ENCODE measurements at regions not wholly inside any gene's neighbourhood (a gene's known extent, or its start where the extent isn't known, plus 50 kb on each side); places are given as distances from the start of the nearest gene placed in this dataset.
"Not testable (repeated sequence)": the region's sequence is repeated elsewhere in the genome, so short reads cannot be mapped to it uniquely, and the experiment has no call there.

GRCh38 chrX:92081250-92081649, 302.1 kb downstream of the PCDH11X start:
- DNase-seq: not testable (repeated sequence)

GRCh38 chrX:92090756-92091155, 311.6 kb downstream of the PCDH11X start:
- DNase-seq: not testable (repeated sequence)

GRCh38 chrX:92098136-92098535, 319.0 kb downstream of the PCDH11X start:
- DNase-seq: not testable (repeated sequence)

- DNase-seq: not testable (repeated sequence)
Observed at GRCh38 chrX:92100095-92100494, 320.9 kb downstream of the PCDH11X start.

GRCh38 chrX:92105693-92106092, 326.5 kb downstream of the PCDH11X start:
- not testable (repeated sequence) for DNase-seq

- not testable (repeated sequence) for DNase-seq
Observed at GRCh38 chrX:92106671-92107070, 327.5 kb downstream of the PCDH11X start.

GRCh38 chrX:92110410-92110911, 331.3 kb downstream of the PCDH11X start:
- DNase-seq: not testable (repeated sequence)

- DNase-seq: not testable (repeated sequence)
Observed at GRCh38 chrX:92117701-92118100, 338.5 kb downstream of the PCDH11X start.

- DNase-seq: not testable (repeated sequence)
Observed at GRCh38 chrX:92163035-92163434, 383.9 kb downstream of the PCDH11X start.

GRCh38 chrX:92209936-92210335, 430.8 kb downstream of the PCDH11X start:
- no peak for DNase-seq

GRCh38 chrX:92213786-92214185, 434.6 kb downstream of the PCDH11X start:
- DNase-seq: no peak

- DNase-seq: not testable (repeated sequence)
Observed at GRCh38 chrX:92215011-92215410, 435.8 kb downstream of the PCDH11X start.

GRCh38 chrX:92224406-92224805, 445.2 kb downstream of the PCDH11X start:
- no peak for DNase-seq

- DNase-seq: no peak
Observed at GRCh38 chrX:92230628-92231027, 451.5 kb downstream of the PCDH11X start.

GRCh38 chrX:92231391-92231790, 452.2 kb downstream of the PCDH11X start:
- no peak for DNase-seq

- no peak for DNase-seq
Observed at GRCh38 chrX:92232182-92232581, 453.0 kb downstream of the PCDH11X start.

- DNase-seq: no peak
Observed at GRCh38 chrX:92241249-92241648, 462.1 kb downstream of the PCDH11X start.

GRCh38 chrX:92247076-92247475, 467.9 kb downstream of the PCDH11X start:
- DNase-seq: peak; percentile 39

GRCh38 chrX:92249125-92249524, 469.9 kb downstream of the PCDH11X start:
- DNase-seq: no peak

GRCh38 chrX:92260102-92260501, 480.9 kb downstream of the PCDH11X start:
- DNase-seq: no peak

- no peak for DNase-seq
Observed at GRCh38 chrX:92270936-92271855, 492.0 kb downstream of the PCDH11X start.

GRCh38 chrX:92278556-92278955, 499.4 kb downstream of the PCDH11X start:
- DNase-seq: not testable (repeated sequence)

GRCh38 chrX:92280347-92280746, 501.2 kb downstream of the PCDH11X start:
- not testable (repeated sequence) for DNase-seq

- no peak for DNase-seq
Observed at GRCh38 chrX:92283308-92283707, 504.1 kb downstream of the PCDH11X start.

Measured in fibroblast of skin of right quadriceps (primary cell).